ENCODE measurements at regions not wholly inside any gene's neighbourhood (a gene's known extent, or its start where the extent isn't known, plus 50 kb on each side); places are given as distances from the start of the nearest gene placed in this dataset.

- no peak for DNase-seq
Observed at GRCh38 chr6:3585320-3585935, 128.6 kb upstream of the SLC22A23 start.

- DNase-seq = no peak
Observed at GRCh38 chr6:3584606-3585005, 127.8 kb upstream of the SLC22A23 start.

- no peak for DNase-seq
Observed at GRCh38 chr6:3581469-3581868, 124.6 kb upstream of the SLC22A23 start.

- no peak for DNase-seq
Observed at GRCh38 chr6:3579652-3580175, 122.9 kb upstream of the SLC22A23 start.

GRCh38 chr6:3578981-3579380, 122.1 kb upstream of the SLC22A23 start:
- DNase-seq = no peak

- DNase-seq = no peak
Observed at GRCh38 chr6:3577517-3577916, 120.7 kb upstream of the SLC22A23 start.

- no peak for DNase-seq
Observed at GRCh38 chr6:3575701-3576100, 118.9 kb upstream of the SLC22A23 start.

GRCh38 chr6:3575166-3575565, 118.3 kb upstream of the SLC22A23 start:
- DNase-seq = no peak

- DNase-seq = no peak
Observed at GRCh38 chr6:3573670-3574069, 116.8 kb upstream of the SLC22A23 start.

- no peak for DNase-seq
Observed at GRCh38 chr6:3571836-3572235, 115.0 kb upstream of the SLC22A23 start.

- no peak for DNase-seq
Observed at GRCh38 chr6:3571250-3571681, 114.4 kb upstream of the SLC22A23 start.

GRCh38 chr6:3569816-3570215, 113.0 kb upstream of the SLC22A23 start:
- DNase-seq = no peak

- DNase-seq = no peak
Observed at GRCh38 chr6:3568396-3569082, 111.7 kb upstream of the SLC22A23 start.

GRCh38 chr6:3566812-3567211, 110.0 kb upstream of the SLC22A23 start:
- no peak for DNase-seq

GRCh38 chr6:3565291-3565690, 108.4 kb upstream of the SLC22A23 start:
- no peak for DNase-seq

GRCh38 chr6:3561725-3562124, 104.9 kb upstream of the SLC22A23 start:
- DNase-seq = no peak

- DNase-seq = no peak
Observed at GRCh38 chr6:3560211-3560610, 103.4 kb upstream of the SLC22A23 start.

- no peak for DNase-seq
Observed at GRCh38 chr6:3559561-3559960, 102.7 kb upstream of the SLC22A23 start.

- no peak for DNase-seq
Observed at GRCh38 chr6:3557336-3557735, 100.5 kb upstream of the SLC22A23 start.

GRCh38 chr6:3553254-3553653, 96.4 kb upstream of the SLC22A23 start:
- no peak for DNase-seq

GRCh38 chr6:3551716-3552511, 95.1 kb upstream of the SLC22A23 start:
- no peak for DNase-seq

- DNase-seq = no peak
Observed at GRCh38 chr6:3549314-3549940, 92.6 kb upstream of the SLC22A23 start.

- no peak for DNase-seq
Observed at GRCh38 chr6:3546121-3546520, 89.3 kb upstream of the SLC22A23 start.

All from activated T-cell treated with anti-CD3 and anti-CD28 coated beads, Interleukin-2, amount 50 U/mL, for 48 hours (primary cell).